Endothelial cell of umbilical vein (primary cell): ENCODE measurements at regions not wholly inside any gene's neighbourhood (a gene's known extent, or its start where the extent isn't known, plus 50 kb on each side); places are given as distances from the start of the nearest gene placed in this dataset.

Source experiments
- BruUV-seq: library from RNA; stranded (reverse); fragments of 400-500 nt; replicated peaks from 2 replicates; lab custom pipeline; 2021; lab: Mats Ljungman, UMichigan
- CTCF ChIA-PET: fragments of 300-600, 350-600 bp; sonication (Branson Sonifier 250); formaldehyde crosslinking; loops from one replicate; lab custom pipeline; 2021; ENCODE audit warnings: antibody characterized with exemption, inconsistent platforms; lab: Charles Lee
- POLR2A ChIA-PET: fragments of 300-600, 350-600 bp; sonication (Branson Sonifier 250); formaldehyde crosslinking; loops from one replicate; lab custom pipeline; 2021; ENCODE audit warnings: antibody characterized with exemption, inconsistent platforms; lab: Charles Lee
- DNase-seq: peaks from one replicate; pipeline ENCODE4 v3.0.0-alpha.2; 2011; ENCODE audit warnings: low read depth, low spot score
- FAIRE-seq: peaks from 2 replicates; lab custom pipeline; 2011; peaks lifted over from hg19 to GRCh38; lab: Jason Lieb, UNC
- H2AFZ ChIP-seq: 2 replicates; pipeline ENCODE4 v1.6.0; 2012; ENCODE audit warnings: low read depth, low read length, control low read depth, inconsistent platforms
- H3K27ac ChIP-seq: 2 replicates; pipeline ENCODE4 v1.5.1; 2011; ENCODE audit warnings: low read depth, mild to moderate bottlenecking, control low read depth, low read length, moderate library complexity; ENCODE audit not compliant: insufficient read depth
- H3K27me3 ChIP-seq, 2 experiments: 2 replicates each; pipeline versions ENCODE4 v1.6.0 to v1.6.1; 2011; ENCODE audit warnings: low read length in 2 of 2, mixed read lengths in 1 of 2; ENCODE audit not compliant: control insufficient read depth in 2 of 2, insufficient read depth in 2 of 2
- H3K36me3 ChIP-seq, 2 experiments: 2 replicates in 1 of 2; 3 replicates in 1 of 2; pipeline ENCODE4 v1.5.1; 2011; ENCODE audit warnings: low read length in 2 of 2, mild to moderate bottlenecking in 1 of 2, moderate library complexity in 1 of 2; ENCODE audit not compliant: control insufficient read depth in 2 of 2, insufficient read depth in 2 of 2; ENCODE audit errors: extremely low read depth in 1 of 2
- H3K4me1 ChIP-seq: 3 replicates; pipeline ENCODE4 v1.5.1; 2011; ENCODE audit warnings: mild to moderate bottlenecking, low read length; ENCODE audit not compliant: control insufficient read depth, insufficient read depth; ENCODE audit errors: extremely low read depth
- H3K4me2 ChIP-seq: 2 replicates; pipeline ENCODE4 v1.6.1; 2011; ENCODE audit warnings: low read length, control low read depth, mixed read lengths; ENCODE audit not compliant: insufficient read depth
- H3K4me3 ChIP-seq, 3 experiments: fragments of 200-600 bp in 1 of 3; sonication (generic), shearing (Covaris generic) in 1 of 3; replicated peaks in 1 of 3; 2 replicates each; pipeline ENCODE4 v1.5.1; 2011 to 2016; ENCODE audit warnings: control low read depth in 3 of 3, low read length in 3 of 3, mild to moderate bottlenecking in 2 of 3, inconsistent platforms in 1 of 3, low read depth in 1 of 3, moderate library complexity in 1 of 3; ENCODE audit not compliant: insufficient read depth in 1 of 3
- H3K79me2 ChIP-seq: 2 replicates; pipeline ENCODE4 v1.6.0; 2012; ENCODE audit warnings: low read length, inconsistent platforms; ENCODE audit not compliant: control insufficient read depth, insufficient read depth
- H3K9ac ChIP-seq: replicated peaks from 2 replicates; pipeline ENCODE3; 2011; ENCODE audit warnings: low read length, control low read depth; ENCODE audit not compliant: insufficient read depth; ENCODE audit errors: extremely low read depth
- H3K9me1 ChIP-seq: replicated peaks from 3 replicates; pipeline ENCODE4 v1.6.0; 2011; ENCODE audit warnings: mild to moderate bottlenecking, low read length; ENCODE audit not compliant: control insufficient read depth, insufficient read depth; ENCODE audit errors: extremely low read depth
- H3K9me3 ChIP-seq: replicated peaks from 2 replicates; pipeline ENCODE4 v1.5.1; 2012; ENCODE audit warnings: low read length, inconsistent platforms; ENCODE audit not compliant: control insufficient read depth, insufficient read depth
- H4K20me1 ChIP-seq: replicated peaks from 2 replicates; pipeline ENCODE3; 2011; ENCODE audit warnings: mild to moderate bottlenecking, low read length; ENCODE audit not compliant: control insufficient read depth, insufficient read depth; ENCODE audit errors: extremely low read depth
- CTCF ChIP-seq, 2 donors: IDR thresholded peaks; 1 replicate in 1 of 2; 2 replicates in 1 of 2; pipeline ENCODE4 v1.5.1; 2011; ENCODE audit warnings: low read length in 2 of 2, mild to moderate bottlenecking in 2 of 2, moderate library complexity in 2 of 2, control low read depth in 1 of 2, inconsistent platforms in 1 of 2, low read depth in 1 of 2; ENCODE audit not compliant: insufficient read depth in 1 of 2; ENCODE audit errors: extremely low read depth in 1 of 2
- EZH2 ChIP-seq: IDR thresholded peaks from 2 replicates; pipeline ENCODE4 v1.6.1; 2012; ENCODE audit warnings: borderline replicate concordance, low read depth, mild to moderate bottlenecking, moderate library complexity, low read length, inconsistent platforms; ENCODE audit not compliant: severe bottlenecking
- FOS ChIP-seq: IDR thresholded peaks from 2 replicates; pipeline ENCODE4 v1.6.1; 2011; ENCODE audit warnings: mild to moderate bottlenecking, low read length, moderate library complexity, borderline replicate concordance; ENCODE audit not compliant: insufficient read depth
- GATA2 ChIP-seq: IDR thresholded peaks from 2 replicates; pipeline ENCODE4 v1.7.0; 2011; ENCODE audit warnings: low read depth, mild to moderate bottlenecking, moderate library complexity, mixed read lengths, low read length; ENCODE audit not compliant: insufficient read length, insufficient read depth
- JUN ChIP-seq: IDR thresholded peaks from 2 replicates; pipeline ENCODE4 v1.6.1; 2011; ENCODE audit warnings: borderline replicate concordance, low read depth; ENCODE audit not compliant: insufficient read length, insufficient read depth
- MAX ChIP-seq: IDR thresholded peaks from 2 replicates; pipeline ENCODE4 v1.6.1; 2011; ENCODE audit not compliant: insufficient read depth, insufficient read length
- MYC ChIP-seq: IDR thresholded peaks from one replicate; pipeline ENCODE4 v1.6.1; 2011; ENCODE audit warnings: mild to moderate bottlenecking, low read depth, low read length
- POLR2A ChIP-seq: IDR thresholded peaks from 2 replicates; pipeline ENCODE4 v1.6.1; 2012; ENCODE audit warnings: low read depth, mild to moderate bottlenecking, control low read depth, low read length
- POLR2AphosphoS5 ChIP-seq: IDR thresholded peaks from 2 replicates; pipeline ENCODE4 v1.6.1; 2012; ENCODE audit warnings: low read depth, mild to moderate bottlenecking, control low read depth, low read length, moderate library complexity; ENCODE audit not compliant: insufficient read depth
- dilution Hi-C: fragments of 300-500 bp; cut with MboI; formaldehyde crosslinking; loops from one replicate; pipeline ENCODE4 v1.15.0; 2019; ENCODE audit warnings: low sequenced_read_pairs; ENCODE audit not compliant: extremely low pct_ligation_motif_present
- intact Hi-C: fragments of 100-400 bp; cut with micrococcal nuclease; formaldehyde crosslinking; loops from one replicate; pipeline ENCODE4 v1.10.0; 2022

GRCh38 chr2:134134313-134134706 lies 119.6 kb upstream of the MGAT5 start:
- H3K27me3 ChIP-seq, result no peaks in the 10 kb centered on the region
- no peak overlapping the region for H3K9ac ChIP-seq
- peaks cover 27% of the 10 kb centered on the region for H3K4me1 ChIP-seq
- dilution Hi-C loops (no loop called here), intact Hi-C loops (no loop called here)
- H3K9me1 ChIP-seq, result no peaks in the 10 kb centered on the region
- H3K36me3 ChIP-seq, result no peaks in the 10 kb centered on the region
- no peak overlapping the region for H3K27ac ChIP-seq
- no TSS peak for BruUV-seq
- POLR2A ChIA-PET, result no interaction called here
- H2AFZ ChIP-seq, result no peak overlapping the region
- TF ChIP-seq FOS (no peak), JUN (no peak), EZH2 (no peak), MAX (no peak), CTCF (IDR thresholded peaks at IDR 0.05; ENCODE audit: extremely low read depth in 1 of 2, insufficient read depth in 1 of 2, low read depth in 1 of 2, low read length in 2 of 2) (no peak), POLR2A (no peak), POLR2AphosphoS5 (no peak), MYC (no peak), GATA2 (no peak)
- no peak for DNase-seq
- no peak for FAIRE-seq
- H3K9me3 ChIP-seq, result no peaks in the 10 kb centered on the region
- no peak overlapping the region for H3K4me3 ChIP-seq
- peaks cover 40% of the 10 kb centered on the region for H3K79me2 ChIP-seq
- H3K4me2 ChIP-seq, result no peak overlapping the region
- H4K20me1 ChIP-seq, result no peaks in the 10 kb centered on the region
- CTCF ChIA-PET, result interaction anchor here (1.1 to 1.3 kb wide), 2 partner anchors 16 to 111 kb away, joined by 3 read pairs; no protein-coding TSS in a partner anchor
